ENCODE measurements at regions not wholly inside any gene's neighbourhood (a gene's known extent, or its start where the extent isn't known, plus 50 kb on each side); places are given as distances from the start of the nearest gene placed in this dataset.
"Not testable (repeated sequence)": the region's sequence is repeated elsewhere in the genome, so short reads cannot be mapped to it uniquely, and the experiment has no call there.

DNA sequence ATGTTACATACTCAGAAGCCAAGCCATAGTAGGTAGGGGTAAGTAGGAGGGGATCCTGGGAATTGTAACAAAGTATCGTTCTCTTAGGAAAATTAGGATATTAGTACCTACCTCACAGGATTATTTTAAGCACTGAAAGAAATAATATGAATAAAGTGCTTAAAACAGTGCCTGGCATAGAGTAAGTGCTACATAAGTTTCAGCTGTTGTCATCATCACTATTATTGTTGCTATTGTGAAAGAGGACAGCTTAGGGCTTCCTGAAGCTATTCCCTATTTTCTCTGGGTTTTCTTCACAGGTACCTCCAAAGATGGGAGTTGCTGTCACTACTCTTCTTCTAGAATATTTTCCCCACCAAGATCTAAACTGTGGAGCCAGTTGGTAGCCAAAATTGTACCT, 443.7 kb upstream of the FGF16 start:
- no peak for DNase-seq (ENCODE audit: low read depth)

- peak; percentile 2 for DNase-seq (ENCODE audit: low read depth)
These were observed 443.2 kb upstream of the FGF16 start for GRCh38 chrX:77003956-77004355.

DNA sequence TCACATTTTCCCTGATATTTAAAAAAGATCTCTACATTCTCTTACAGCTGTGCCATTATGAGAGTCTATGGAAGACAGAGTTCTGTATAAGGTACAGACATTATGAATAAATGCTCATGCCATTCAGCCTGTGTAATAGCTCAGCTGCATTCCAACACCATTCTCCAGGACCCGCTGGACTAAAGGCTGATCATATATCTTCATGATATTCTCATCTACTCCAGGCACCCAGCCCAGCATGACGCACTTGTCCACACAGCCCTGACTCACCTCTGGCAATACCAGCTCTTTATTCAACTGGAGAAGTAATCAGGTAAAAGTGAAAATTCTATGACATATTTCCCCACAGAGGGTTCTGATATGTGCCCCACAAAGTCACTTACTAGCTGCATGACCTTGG, 437.5 kb upstream of the FGF16 start:
- DNase-seq (ENCODE audit: low read depth): no peak

DNA sequence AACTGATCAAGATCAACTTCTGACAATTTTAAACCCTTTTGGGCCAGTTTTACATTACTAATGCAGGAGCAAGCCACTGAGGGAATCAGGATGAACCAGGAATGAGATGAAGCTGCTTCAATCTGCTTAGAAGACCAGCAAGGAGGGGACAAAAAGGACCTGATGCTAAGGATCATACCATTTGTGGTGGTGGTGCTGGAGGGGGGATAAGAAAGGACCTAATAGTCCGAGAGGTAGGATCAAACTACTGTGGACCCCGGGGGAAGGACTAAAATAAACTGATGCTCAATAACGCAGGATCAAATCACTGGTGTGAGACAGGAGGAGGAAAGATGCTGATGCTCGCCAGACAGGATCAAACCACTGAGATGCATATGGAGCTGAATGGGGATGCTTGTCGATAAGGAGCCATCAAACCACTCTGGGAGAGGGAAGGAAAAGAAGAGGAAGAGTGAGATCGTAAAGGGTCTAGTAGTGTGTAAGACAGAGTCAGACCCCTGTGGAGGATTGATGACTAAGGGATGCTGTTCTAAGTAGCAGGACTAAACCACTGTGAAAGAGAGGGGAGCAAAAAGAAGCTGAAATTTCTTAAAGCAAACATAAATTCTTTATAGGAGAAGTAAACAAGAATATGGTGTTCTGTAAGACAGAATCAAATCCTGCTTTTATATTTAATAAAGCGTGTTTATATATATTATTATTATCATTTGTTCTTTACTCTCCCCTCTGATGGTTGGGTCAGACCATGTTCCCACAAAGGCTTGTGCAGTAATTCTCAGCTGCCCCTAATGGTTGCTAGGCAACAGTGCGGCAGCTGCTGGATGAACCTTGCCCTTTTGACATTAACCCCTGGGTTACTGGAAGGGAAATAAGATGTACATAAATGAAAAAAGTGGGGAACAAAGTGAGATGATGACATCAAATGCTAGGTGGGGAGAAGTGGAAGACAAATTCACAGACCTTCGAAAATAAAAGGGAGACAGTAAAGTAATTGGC, 432.5 kb upstream of the FGF16 start:
- no peak for DNase-seq (ENCODE audit: low read depth)

DNA sequence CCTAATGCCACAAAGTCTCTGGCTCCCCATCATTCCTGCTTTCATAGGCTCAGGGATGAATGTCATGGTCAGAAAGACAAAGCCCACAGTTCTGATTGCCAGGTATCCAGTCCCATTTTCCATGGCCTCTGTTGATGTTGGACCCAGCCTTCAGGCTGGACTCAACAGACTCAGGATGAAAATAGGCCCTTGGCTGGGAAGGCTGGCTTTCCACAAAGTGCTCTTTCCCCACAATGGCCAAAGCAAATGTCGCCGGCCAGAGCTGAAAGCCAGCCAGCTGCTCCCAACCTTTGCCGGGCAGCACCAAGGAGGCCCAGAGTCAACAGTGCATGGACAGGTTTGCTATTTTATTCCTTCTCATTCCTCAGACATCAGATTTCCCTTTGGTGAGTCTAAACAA, 430.1 kb upstream of the FGF16 start:
- no peak for DNase-seq (ENCODE audit: low read depth)

- DNase-seq (ENCODE audit: low read depth): not testable (repeated sequence)
These were observed 400.9 kb upstream of the FGF16 start for GRCh38 chrX:77046180-77046810.

DNA sequence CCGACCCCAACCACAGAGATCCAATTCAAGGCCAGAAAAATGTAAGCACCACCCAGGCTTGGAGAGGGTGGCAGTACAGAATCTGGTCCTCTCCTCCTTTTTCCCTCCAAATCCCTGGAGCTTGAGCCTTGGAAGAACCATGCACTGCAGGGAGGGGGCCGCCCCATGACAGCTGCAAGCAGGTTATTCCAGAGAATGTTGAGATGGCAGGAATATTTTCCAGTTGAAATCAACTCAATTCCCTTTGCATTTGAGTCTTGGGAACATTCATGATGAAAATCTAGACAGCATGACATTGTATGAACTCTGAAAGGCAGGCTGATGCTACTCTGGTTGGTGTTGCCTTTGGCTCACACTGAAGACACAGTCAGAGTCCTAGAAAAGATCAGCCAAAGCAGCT, 386.6 kb upstream of the FGF16 start:
- no peak for DNase-seq (ENCODE audit: low read depth)

- no peak for DNase-seq (ENCODE audit: low read depth)
These were observed 386.2 kb upstream of the FGF16 start for GRCh38 chrX:77061022-77061421.

GRCh38 chrX:77061545-77061944, 385.6 kb upstream of the FGF16 start:
- no peak for DNase-seq (ENCODE audit: low read depth)

GRCh38 chrX:77065896-77066295, 381.3 kb upstream of the FGF16 start:
- DNase-seq (ENCODE audit: low read depth): no peak

- no peak for DNase-seq (ENCODE audit: low read depth)
These were observed 376.8 kb upstream of the FGF16 start for GRCh38 chrX:77070202-77070918.

DNA sequence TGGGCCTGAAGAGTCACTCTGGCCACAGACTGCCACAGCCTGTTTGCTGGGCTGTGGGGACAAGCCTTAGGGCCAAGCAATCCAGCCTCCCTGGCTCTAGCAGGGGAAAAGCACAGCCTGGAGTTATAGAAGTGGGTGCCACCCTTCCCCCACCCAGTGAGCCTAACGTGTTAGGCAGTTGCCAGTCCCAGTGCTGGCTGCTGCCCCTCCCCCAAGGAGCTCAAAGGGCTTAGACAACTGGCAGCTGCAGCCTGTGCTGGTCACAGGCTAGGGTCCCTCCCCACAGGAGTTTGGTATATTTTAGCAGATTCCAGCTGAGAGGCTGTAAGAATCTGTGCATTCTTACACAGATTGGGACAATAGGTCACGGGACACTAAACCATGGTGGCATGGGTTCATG, 370.3 kb upstream of the FGF16 start:
- DNase-seq (ENCODE audit: low read depth): no peak

DNA sequence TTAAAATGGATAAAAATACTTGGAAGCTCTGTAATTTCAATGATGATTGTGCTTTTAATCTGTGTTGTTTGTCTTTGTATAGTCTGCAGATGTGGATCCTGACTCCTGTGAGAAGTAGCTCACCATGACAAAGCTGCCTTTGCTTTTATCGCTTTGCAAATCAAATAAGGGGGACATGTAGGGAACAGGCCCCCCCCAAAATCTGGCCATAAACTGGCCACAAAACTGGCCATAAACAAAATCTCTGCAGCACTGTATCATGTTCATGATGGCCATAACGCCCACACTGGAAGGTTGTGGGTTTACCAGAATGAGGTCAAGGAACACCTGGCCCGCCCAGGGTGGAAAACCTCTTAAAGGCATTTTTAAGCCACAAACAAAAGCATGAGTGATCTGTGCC, 366.0 kb upstream of the FGF16 start:
- DNase-seq (ENCODE audit: low read depth): not testable (repeated sequence)

DNA sequence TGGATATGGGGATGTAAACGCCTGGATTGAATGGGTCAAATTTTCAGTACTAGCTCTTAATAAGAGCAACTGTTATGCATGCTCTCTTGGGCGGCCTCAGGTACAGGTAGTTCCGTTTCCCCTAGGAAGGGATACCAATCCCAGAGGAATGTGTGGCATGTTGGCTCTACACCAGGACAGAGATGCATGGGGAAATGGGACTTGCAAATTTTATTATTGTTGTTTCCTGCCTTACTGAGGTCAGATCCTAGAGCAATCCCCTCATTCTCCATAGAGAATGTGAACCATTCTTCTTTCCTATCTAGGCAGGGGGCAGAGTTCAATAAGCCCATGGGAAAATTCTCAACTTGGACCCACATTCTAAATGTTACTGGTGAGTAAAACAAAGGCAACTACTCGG, 361.8 kb upstream of the FGF16 start:
- no peak for DNase-seq (ENCODE audit: low read depth)

DNA sequence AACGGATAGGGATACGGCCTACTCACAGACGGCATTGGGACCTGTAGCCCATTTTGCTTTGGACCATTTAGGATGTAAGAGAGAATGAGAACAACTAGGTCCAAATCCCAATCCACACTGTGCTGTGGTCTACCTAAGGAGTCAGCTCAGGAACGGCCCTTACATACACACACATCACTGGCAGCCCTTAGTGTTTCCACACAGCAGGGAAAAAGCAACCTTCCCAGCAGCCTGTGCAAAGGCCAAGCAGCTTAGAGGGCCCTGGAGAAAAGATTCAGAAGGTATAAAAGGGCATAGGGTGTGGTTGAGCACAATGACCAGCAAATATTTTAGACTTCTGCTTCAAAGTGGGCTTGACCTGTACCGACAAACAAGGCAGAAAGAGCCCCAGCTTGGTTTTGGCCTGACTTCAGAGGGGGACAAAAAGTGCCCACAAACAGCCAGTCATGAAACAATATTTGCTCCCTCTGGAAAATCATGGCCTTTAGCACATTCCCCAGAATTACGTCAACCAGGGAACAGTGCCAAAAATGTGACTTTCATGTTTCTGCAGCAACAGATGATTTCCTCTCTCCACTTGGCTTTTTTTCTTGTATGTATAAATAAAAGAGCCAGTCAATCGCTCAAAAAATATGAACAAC, 359.5 kb upstream of the FGF16 start:
- no peak for DNase-seq (ENCODE audit: low read depth)

DNA sequence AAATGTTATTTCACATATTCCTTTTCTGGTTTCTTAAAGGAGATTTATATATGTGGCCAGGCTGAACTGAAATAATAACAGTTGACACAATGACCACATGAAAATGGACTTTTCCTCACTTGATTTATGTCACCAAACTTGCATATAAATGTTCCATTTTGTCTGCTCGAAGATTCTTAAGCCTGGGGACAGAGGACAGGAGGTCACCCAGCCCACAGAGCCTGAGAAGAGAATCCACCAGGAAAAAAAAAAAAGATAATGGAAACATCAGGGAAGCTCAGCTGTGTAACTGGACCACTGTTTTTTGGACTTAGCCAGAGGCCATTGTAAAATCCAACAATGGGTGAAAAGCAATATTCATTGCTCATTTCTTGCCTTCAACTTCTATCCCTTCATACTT, 359.0 kb upstream of the FGF16 start:
- no peak for DNase-seq (ENCODE audit: low read depth)

- no peak for DNase-seq (ENCODE audit: low read depth)
These were observed 332.7 kb upstream of the FGF16 start for GRCh38 chrX:77114501-77114900.

GRCh38 chrX:77118686-77119085, 328.5 kb upstream of the FGF16 start:
- no peak for DNase-seq (ENCODE audit: low read depth)

DNA sequence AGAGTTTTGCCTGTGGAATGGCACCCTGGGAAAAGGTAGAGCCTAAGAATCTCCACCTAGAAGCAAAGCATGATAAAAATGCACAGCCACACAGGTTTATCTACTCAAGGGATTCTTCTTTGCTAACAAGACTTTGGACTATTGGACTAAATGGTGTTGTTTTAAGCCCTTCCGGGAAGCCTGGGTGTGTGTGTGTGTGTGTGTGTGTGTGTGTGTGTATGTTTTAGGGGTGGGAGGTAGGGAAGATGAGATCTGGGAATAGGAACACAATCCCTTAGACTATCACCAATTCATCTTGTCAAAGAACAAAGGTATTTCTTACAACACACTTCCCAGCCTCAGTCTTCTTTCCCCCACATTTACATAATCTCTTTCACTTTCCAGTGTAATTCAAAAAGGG, 327.5 kb upstream of the FGF16 start:
- no peak for DNase-seq (ENCODE audit: low read depth)

DNA sequence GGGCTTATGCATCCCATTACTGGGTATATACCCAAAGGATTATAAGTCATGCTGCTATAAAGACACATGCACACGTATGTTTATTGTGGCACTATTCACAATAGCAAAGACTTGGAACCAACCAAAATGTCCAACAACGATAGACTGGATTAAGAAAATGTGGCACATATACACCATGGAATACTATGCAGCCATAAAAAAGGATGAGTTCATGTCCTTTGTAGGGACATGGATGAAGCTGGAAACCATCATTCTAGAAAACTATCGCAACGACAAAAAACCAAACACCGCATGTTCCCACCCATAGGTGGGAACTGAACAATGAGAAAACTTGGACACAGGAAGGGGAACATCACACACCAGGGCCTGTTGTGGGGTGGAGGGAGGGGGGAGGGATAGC, 323.3 kb upstream of the FGF16 start:
- DNase-seq (ENCODE audit: low read depth): not testable (repeated sequence)

GRCh38 chrX:77127571-77127970, 319.6 kb upstream of the FGF16 start:
- DNase-seq (ENCODE audit: low read depth): not testable (repeated sequence)

DNA sequence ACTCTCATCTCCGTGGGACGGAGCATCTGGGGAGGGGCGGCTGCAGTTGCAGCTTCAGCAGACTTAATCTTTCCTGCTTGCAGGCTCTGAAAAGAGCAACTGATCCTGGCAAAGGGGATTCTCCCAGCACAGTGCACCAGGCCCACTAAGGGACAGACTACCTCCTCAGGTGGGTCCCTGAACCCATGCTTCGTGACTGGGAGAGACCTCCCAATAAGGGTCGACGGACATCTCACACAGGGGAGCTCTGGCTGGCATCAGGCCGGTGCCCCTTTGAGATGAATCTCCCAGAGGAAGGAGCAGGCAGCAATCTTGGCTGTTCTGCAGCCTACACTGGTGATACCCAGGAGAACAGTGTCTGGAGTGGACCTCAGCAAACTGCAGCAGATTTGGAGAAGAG, 303.3 kb upstream of the FGF16 start:
- DNase-seq (ENCODE audit: low read depth): no peak
